ENCODE measurements at regions not wholly inside any gene's neighbourhood (a gene's known extent, or its start where the extent isn't known, plus 50 kb on each side); places are given as distances from the start of the nearest gene placed in this dataset.

- H3K36me3 Mint-ChIP-seq: peaks cover 6% of the 10 kb centered on the region; the same call in 1 of the 2 replicates
- no peaks in the 10 kb centered on the region; the same call in 1 of the 2 replicates for H3K27me3 Mint-ChIP-seq (ENCODE audit: low read depth)
- DNase-seq (ENCODE audit: low spot score) (no peak), ATAC-seq (peak; percentile 24; the same call in 1 of the 2 replicates)
- no peak overlapping the region for H3K27ac Mint-ChIP-seq
- peaks cover 14% of the 10 kb centered on the region for H3K9me3 Mint-ChIP-seq
- POLR2A ChIA-PET: no interaction called here
- no peak for TF ChIP-seq IRF2 (CRISPR knock-in tag; IDR thresholded peaks at IDR 0.05; ENCODE audit: borderline replicate concordance, low read depth)
- TF ChIP-seq ZNF138 (CRISPR knock-in tag; conservative IDR thresholded peaks at IDR 0.05): no peak
- no peak for TF ChIP-seq ZBTB21 (CRISPR knock-in tag; IDR thresholded peaks at IDR 0.05; ENCODE audit: borderline replicate concordance)
- TF ChIP-seq, protein P1, sequence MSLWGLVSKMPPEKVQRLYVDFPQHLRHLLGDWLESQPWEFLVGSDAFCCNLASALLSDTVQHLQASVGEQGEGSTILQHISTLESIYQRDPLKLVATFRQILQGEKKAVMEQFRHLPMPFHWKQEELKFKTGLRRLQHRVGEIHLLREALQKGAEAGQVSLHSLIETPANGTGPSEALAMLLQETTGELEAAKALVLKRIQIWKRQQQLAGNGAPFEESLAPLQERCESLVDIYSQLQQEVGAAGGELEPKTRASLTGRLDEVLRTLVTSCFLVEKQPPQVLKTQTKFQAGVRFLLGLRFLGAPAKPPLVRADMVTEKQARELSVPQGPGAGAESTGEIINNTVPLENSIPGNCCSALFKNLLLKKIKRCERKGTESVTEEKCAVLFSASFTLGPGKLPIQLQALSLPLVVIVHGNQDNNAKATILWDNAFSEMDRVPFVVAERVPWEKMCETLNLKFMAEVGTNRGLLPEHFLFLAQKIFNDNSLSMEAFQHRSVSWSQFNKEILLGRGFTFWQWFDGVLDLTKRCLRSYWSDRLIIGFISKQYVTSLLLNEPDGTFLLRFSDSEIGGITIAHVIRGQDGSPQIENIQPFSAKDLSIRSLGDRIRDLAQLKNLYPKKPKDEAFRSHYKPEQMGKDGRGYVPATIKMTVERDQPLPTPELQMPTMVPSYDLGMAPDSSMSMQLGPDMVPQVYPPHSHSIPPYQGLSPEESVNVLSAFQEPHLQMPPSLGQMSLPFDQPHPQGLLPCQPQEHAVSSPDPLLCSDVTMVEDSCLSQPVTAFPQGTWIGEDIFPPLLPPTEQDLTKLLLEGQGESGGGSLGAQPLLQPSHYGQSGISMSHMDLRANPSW (CRISPR knock-in tag; conservative IDR thresholded peaks at IDR 0.05; ENCODE audit: low read depth): no peak
- no peak for TF ChIP-seq ZNF317 (CRISPR knock-in tag; IDR thresholded peaks at IDR 0.05; ENCODE audit: borderline replicate concordance, low read depth)
- TF ChIP-seq SMAD4 (CRISPR knock-in tag; IDR thresholded peaks at IDR 0.05): no peak
- no peak for TF ChIP-seq ZNF423 (CRISPR knock-in tag; IDR thresholded peaks at IDR 0.05)
- TF ChIP-seq, protein P2, sequence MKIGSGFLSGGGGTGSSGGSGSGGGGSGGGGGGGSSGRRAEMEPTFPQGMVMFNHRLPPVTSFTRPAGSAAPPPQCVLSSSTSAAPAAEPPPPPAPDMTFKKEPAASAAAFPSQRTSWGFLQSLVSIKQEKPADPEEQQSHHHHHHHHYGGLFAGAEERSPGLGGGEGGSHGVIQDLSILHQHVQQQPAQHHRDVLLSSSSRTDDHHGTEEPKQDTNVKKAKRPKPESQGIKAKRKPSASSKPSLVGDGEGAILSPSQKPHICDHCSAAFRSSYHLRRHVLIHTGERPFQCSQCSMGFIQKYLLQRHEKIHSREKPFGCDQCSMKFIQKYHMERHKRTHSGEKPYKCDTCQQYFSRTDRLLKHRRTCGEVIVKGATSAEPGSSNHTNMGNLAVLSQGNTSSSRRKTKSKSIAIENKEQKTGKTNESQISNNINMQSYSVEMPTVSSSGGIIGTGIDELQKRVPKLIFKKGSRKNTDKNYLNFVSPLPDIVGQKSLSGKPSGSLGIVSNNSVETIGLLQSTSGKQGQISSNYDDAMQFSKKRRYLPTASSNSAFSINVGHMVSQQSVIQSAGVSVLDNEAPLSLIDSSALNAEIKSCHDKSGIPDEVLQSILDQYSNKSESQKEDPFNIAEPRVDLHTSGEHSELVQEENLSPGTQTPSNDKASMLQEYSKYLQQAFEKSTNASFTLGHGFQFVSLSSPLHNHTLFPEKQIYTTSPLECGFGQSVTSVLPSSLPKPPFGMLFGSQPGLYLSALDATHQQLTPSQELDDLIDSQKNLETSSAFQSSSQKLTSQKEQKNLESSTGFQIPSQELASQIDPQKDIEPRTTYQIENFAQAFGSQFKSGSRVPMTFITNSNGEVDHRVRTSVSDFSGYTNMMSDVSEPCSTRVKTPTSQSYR (CRISPR knock-in tag; IDR thresholded peaks at IDR 0.05): no peak
- TF ChIP-seq MYBL2 (CRISPR knock-in tag; IDR thresholded peaks at IDR 0.05): no peak
- no peak overlapping the region for H3K4me3 Mint-ChIP-seq
- CTCF ChIA-PET: interaction anchor here (0.5 kb wide), 1 partner anchor 581 kb away, joined by 3 read pairs; no protein-coding TSS in a partner anchor
- no peaks in the 10 kb centered on the region for H3K4me1 Mint-ChIP-seq
Observed at GRCh38 chr22:34992672-34993071, 73.3 kb upstream of the ISX start.

DNA sequence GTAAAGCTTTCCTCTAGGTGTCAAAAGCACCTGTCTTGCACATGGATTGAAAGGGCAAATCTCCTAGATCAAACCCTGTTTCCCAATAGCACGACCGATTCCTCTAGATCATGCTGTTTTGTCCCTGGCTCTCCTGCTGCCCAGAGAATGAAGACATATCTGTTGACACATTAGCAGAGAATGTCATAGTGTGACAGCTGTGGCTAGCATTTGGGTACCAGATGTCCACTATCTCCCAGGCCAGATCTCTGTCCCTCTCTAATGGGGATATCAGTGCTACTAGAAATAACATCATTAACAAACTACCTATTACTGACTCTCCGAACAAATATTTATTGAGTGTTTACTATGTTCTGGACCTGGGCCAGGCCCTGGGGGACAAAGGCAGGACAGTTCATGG, 72.4 kb upstream of the ISX start:
- Mint-ChIP-seq H3K27ac (no peak overlapping the region), H3K4me1 (no peaks in the 10 kb centered on the region), H3K36me3 (no peaks in the 10 kb centered on the region), H3K4me3 (no peak overlapping the region), H3K27me3 (ENCODE audit: low read depth) (no peaks in the 10 kb centered on the region), H3K9me3 (peaks cover 5% of the 10 kb centered on the region)
- TF ChIP-seq TP53 (CRISPR knock-in tag; IDR thresholded peaks at IDR 0.05) (no peak), NFE2L1 (CRISPR knock-in tag; IDR thresholded peaks at IDR 0.05) (no peak)
- TF ChIP-seq, protein P3, sequence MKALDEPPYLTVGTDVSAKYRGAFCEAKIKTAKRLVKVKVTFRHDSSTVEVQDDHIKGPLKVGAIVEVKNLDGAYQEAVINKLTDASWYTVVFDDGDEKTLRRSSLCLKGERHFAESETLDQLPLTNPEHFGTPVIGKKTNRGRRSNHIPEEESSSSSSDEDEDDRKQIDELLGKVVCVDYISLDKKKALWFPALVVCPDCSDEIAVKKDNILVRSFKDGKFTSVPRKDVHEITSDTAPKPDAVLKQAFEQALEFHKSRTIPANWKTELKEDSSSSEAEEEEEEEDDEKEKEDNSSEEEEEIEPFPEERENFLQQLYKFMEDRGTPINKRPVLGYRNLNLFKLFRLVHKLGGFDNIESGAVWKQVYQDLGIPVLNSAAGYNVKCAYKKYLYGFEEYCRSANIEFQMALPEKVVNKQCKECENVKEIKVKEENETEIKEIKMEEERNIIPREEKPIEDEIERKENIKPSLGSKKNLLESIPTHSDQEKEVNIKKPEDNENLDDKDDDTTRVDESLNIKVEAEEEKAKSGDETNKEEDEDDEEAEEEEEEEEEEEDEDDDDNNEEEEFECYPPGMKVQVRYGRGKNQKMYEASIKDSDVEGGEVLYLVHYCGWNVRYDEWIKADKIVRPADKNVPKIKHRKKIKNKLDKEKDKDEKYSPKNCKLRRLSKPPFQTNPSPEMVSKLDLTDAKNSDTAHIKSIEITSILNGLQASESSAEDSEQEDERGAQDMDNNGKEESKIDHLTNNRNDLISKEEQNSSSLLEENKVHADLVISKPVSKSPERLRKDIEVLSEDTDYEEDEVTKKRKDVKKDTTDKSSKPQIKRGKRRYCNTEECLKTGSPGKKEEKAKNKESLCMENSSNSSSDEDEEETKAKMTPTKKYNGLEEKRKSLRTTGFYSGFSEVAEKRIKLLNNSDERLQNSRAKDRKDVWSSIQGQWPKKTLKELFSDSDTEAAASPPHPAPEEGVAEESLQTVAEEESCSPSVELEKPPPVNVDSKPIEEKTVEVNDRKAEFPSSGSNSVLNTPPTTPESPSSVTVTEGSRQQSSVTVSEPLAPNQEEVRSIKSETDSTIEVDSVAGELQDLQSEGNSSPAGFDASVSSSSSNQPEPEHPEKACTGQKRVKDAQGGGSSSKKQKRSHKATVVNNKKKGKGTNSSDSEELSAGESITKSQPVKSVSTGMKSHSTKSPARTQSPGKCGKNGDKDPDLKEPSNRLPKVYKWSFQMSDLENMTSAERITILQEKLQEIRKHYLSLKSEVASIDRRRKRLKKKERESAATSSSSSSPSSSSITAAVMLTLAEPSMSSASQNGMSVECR (CRISPR knock-in tag; IDR thresholded peaks at IDR 0.05; ENCODE audit: borderline replicate concordance): no peak
- TF ChIP-seq, protein P1 (CRISPR knock-in tag; conservative IDR thresholded peaks at IDR 0.05; ENCODE audit: low read depth): no peak
- TF ChIP-seq, protein P4, sequence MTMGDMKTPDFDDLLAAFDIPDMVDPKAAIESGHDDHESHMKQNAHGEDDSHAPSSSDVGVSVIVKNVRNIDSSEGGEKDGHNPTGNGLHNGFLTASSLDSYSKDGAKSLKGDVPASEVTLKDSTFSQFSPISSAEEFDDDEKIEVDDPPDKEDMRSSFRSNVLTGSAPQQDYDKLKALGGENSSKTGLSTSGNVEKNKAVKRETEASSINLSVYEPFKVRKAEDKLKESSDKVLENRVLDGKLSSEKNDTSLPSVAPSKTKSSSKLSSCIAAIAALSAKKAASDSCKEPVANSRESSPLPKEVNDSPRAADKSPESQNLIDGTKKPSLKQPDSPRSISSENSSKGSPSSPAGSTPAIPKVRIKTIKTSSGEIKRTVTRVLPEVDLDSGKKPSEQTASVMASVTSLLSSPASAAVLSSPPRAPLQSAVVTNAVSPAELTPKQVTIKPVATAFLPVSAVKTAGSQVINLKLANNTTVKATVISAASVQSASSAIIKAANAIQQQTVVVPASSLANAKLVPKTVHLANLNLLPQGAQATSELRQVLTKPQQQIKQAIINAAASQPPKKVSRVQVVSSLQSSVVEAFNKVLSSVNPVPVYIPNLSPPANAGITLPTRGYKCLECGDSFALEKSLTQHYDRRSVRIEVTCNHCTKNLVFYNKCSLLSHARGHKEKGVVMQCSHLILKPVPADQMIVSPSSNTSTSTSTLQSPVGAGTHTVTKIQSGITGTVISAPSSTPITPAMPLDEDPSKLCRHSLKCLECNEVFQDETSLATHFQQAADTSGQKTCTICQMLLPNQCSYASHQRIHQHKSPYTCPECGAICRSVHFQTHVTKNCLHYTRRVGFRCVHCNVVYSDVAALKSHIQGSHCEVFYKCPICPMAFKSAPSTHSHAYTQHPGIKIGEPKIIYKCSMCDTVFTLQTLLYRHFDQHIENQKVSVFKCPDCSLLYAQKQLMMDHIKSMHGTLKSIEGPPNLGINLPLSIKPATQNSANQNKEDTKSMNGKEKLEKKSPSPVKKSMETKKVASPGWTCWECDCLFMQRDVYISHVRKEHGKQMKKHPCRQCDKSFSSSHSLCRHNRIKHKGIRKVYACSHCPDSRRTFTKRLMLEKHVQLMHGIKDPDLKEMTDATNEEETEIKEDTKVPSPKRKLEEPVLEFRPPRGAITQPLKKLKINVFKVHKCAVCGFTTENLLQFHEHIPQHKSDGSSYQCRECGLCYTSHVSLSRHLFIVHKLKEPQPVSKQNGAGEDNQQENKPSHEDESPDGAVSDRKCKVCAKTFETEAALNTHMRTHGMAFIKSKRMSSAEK (CRISPR knock-in tag; IDR thresholded peaks at IDR 0.05; ENCODE audit: borderline replicate concordance): no peak
- CTCF ChIA-PET: no interaction called here
- ATAC-seq (no peak), DNase-seq (ENCODE audit: low spot score) (no peak)
- POLR2A ChIA-PET: no interaction called here

Data from WTC11 (cell line).